H1 (cell line): ENCODE measurements at regions not wholly inside any gene's neighbourhood (a gene's known extent, or its start where the extent isn't known, plus 50 kb on each side); places are given as distances from the start of the nearest gene placed in this dataset.

ENCODE experiments used
- CTCF ChIA-PET: fragments of 300-600 bp; sonication (Branson Sonifier 250); formaldehyde crosslinking; loops from one replicate; lab custom pipeline; 2021; ENCODE audit not compliant: partially characterized antibody; lab: Charles Lee
- POLR2A ChIA-PET: fragments of 300-600 bp; sonication (Branson Sonifier 250); formaldehyde crosslinking; loops from one replicate; lab custom pipeline; 2021; ENCODE audit warnings: inconsistent platforms; ENCODE audit not compliant: partially characterized antibody; lab: Charles Lee
- DNase-seq, 2 experiments: peaks; one replicate each; pipeline versions ENCODE4 v3.0.0 to v3.0.0-alpha.2; 2010 to 2022; ENCODE audit warnings: low spot score in 2 of 2, low read depth in 1 of 2, mixed read lengths in 1 of 2
- FAIRE-seq: peaks from 2 replicates; lab custom pipeline; 2011; peaks lifted over from hg19 to GRCh38; lab: Jason Lieb, UNC
- H2AFZ ChIP-seq: 2 replicates; pipeline ENCODE4 v1.8.1; 2012; ENCODE audit warnings: low read length, inconsistent platforms
- H2AK5ac ChIP-seq: 2 replicates; pipeline ENCODE4 v1.6.1; 2013; ENCODE audit warnings: low read depth, low read length
- H2BK120ac ChIP-seq: replicated peaks from 2 replicates; pipeline ENCODE3; 2013; ENCODE audit warnings: low read depth, low read length, inconsistent platforms
- H2BK12ac ChIP-seq: 2 replicates; pipeline ENCODE4 v1.6.1; 2013; ENCODE audit warnings: low read depth, low read length
- H2BK15ac ChIP-seq: 2 replicates; pipeline ENCODE4 v1.6.1; 2013; ENCODE audit warnings: low read length
- H2BK20ac ChIP-seq: 2 replicates; pipeline ENCODE4 v1.6.1; 2013; ENCODE audit warnings: low read length
- H2BK5ac ChIP-seq: 2 replicates; pipeline ENCODE4 v1.6.1; 2013; ENCODE audit warnings: low read depth, low read length
- H3K14ac ChIP-seq: 2 replicates; pipeline ENCODE4 v1.6.1; 2013; ENCODE audit warnings: inconsistent platforms; ENCODE audit not compliant: insufficient read length
- H3K18ac ChIP-seq: 2 replicates; pipeline ENCODE4 v1.6.1; 2013; ENCODE audit warnings: low read length; ENCODE audit errors: extremely low read depth
- H3K23ac ChIP-seq: 2 replicates; pipeline ENCODE4 v1.6.1; 2013; ENCODE audit warnings: inconsistent platforms; ENCODE audit not compliant: insufficient read length
- H3K23me2 ChIP-seq: 2 replicates; pipeline ENCODE4 v1.6.1; 2013; ENCODE audit warnings: low read depth, low read length
- H3K27ac ChIP-seq: 2 replicates; pipeline ENCODE4 v1.6.1; 2011; ENCODE audit warnings: low read depth, low read length, inconsistent platforms
- H3K27me3 ChIP-seq, 4 experiments: replicated peaks in 1 of 4; 1 replicate in 1 of 4; 2 replicates in 3 of 4; pipeline versions ENCODE4 v1.6.1 to v1.8.1; 2011 to 2013; ENCODE audit warnings: low read length in 3 of 4, mild to moderate bottlenecking in 3 of 4, inconsistent platforms in 2 of 4, mixed read lengths in 2 of 4, moderate library complexity in 1 of 4; ENCODE audit not compliant: control insufficient read depth in 3 of 4, insufficient read depth in 3 of 4; ENCODE audit errors: extremely low read depth in 1 of 4
- H3K36me3 ChIP-seq, 4 experiments: 2 replicates each; pipeline versions ENCODE4 v1.6.1 to v1.8.1; 2011 to 2013; ENCODE audit warnings: mild to moderate bottlenecking in 4 of 4, low read length in 3 of 4, moderate library complexity in 2 of 4, control low read depth in 1 of 4, inconsistent platforms in 1 of 4; ENCODE audit not compliant: insufficient read depth in 4 of 4, control insufficient read depth in 2 of 4
- H3K4ac ChIP-seq: replicated peaks from 2 replicates; pipeline ENCODE3; 2013; ENCODE audit warnings: low read length, low read depth, mixed read lengths, inconsistent platforms; ENCODE audit not compliant: insufficient read length
- H3K4me1 ChIP-seq, 4 experiments: replicated peaks in 1 of 4; 1 replicate in 1 of 4; 2 replicates in 3 of 4; pipeline versions ENCODE4 v1.6.1 to v1.8.1; 2011 to 2013; ENCODE audit warnings: low read length in 3 of 4, inconsistent platforms in 2 of 4, mixed read lengths in 1 of 4; ENCODE audit not compliant: insufficient read depth in 4 of 4, control insufficient read depth in 3 of 4
- H3K4me2 ChIP-seq, 2 experiments: 2 replicates each; pipeline versions ENCODE4 v1.6.1 to v1.8.1; 2011 to 2013; ENCODE audit warnings: low read depth in 2 of 2, low read length in 2 of 2, control low read depth in 1 of 2, inconsistent platforms in 1 of 2, mild to moderate bottlenecking in 1 of 2; ENCODE audit not compliant: insufficient read depth in 1 of 2
- H3K4me3 ChIP-seq, 4 experiments: fragments of 200-600, 300-600 bp in 1 of 4; sonication (generic), shearing (Covaris generic), sonication (Bioruptor Twin) in 1 of 4; 2 replicates each; pipeline versions ENCODE4 v1.5.1 to v1.8.1; 2011 to 2016; ENCODE audit warnings: low read length in 4 of 4, low read depth in 3 of 4, control low read depth in 2 of 4, inconsistent platforms in 2 of 4, mild to moderate bottlenecking in 2 of 4, mixed read lengths in 1 of 4, moderate library complexity in 1 of 4; ENCODE audit not compliant: insufficient read depth in 2 of 4; ENCODE audit errors: extremely low read depth in 1 of 4
- H3K56ac ChIP-seq: replicated peaks from 2 replicates; pipeline ENCODE3; 2013; ENCODE audit warnings: low read depth, mild to moderate bottlenecking, mixed read lengths, low read length, inconsistent platforms; ENCODE audit not compliant: insufficient read length
- H3K79me1 ChIP-seq: 2 replicates; pipeline ENCODE4 v1.6.1; 2013; ENCODE audit warnings: low read depth, low read length, control low read depth
- H3K79me2 ChIP-seq, 2 experiments: 2 replicates each; pipeline versions ENCODE4 v1.6.1 to v1.8.1; 2012 to 2013; ENCODE audit warnings: low read length in 2 of 2, mild to moderate bottlenecking in 2 of 2, inconsistent platforms in 1 of 2; ENCODE audit not compliant: insufficient read depth in 2 of 2, control insufficient read depth in 1 of 2
- H3K9ac ChIP-seq, 4 experiments: replicated peaks in 1 of 4; 1 replicate in 1 of 4; 2 replicates in 3 of 4; pipeline versions ENCODE4 v1.6.1 to v1.8.1; 2011 to 2013; ENCODE audit warnings: low read depth in 3 of 4, low read length in 3 of 4, control low read depth in 2 of 4, mild to moderate bottlenecking in 2 of 4, moderate library complexity in 2 of 4, inconsistent platforms in 1 of 4; ENCODE audit errors: extremely low read depth in 1 of 4
- H3K9me3 ChIP-seq, 2 experiments: 2 replicates each; pipeline versions ENCODE4 v1.6.1 to v1.8.1; 2012 to 2013; ENCODE audit warnings: mild to moderate bottlenecking in 2 of 2, moderate library complexity in 2 of 2, control low read depth in 1 of 2, inconsistent platforms in 1 of 2, low read depth in 1 of 2, low read length in 1 of 2, mixed read lengths in 1 of 2; ENCODE audit not compliant: insufficient read depth in 2 of 2
- H4K20me1 ChIP-seq, 2 experiments: replicated peaks in 1 of 2; 2 replicates each; pipeline versions ENCODE3 to v1.8.1; 2011 to 2013; ENCODE audit warnings: inconsistent platforms in 2 of 2, low read length in 2 of 2, mild to moderate bottlenecking in 1 of 2; ENCODE audit not compliant: insufficient read depth in 2 of 2, control insufficient read depth in 1 of 2
- H4K5ac ChIP-seq: 2 replicates; pipeline ENCODE4 v1.6.1; 2013; ENCODE audit warnings: low read length, low read depth, mixed read lengths, inconsistent platforms; ENCODE audit not compliant: insufficient read length
- H4K8ac ChIP-seq: 2 replicates; pipeline ENCODE4 v1.8.0; 2013; ENCODE audit warnings: mild to moderate bottlenecking, moderate library complexity, low read length, inconsistent platforms; ENCODE audit not compliant: insufficient read depth; ENCODE audit errors: extremely low read depth
- H4K91ac ChIP-seq: replicated peaks from 2 replicates; pipeline ENCODE3; 2013; ENCODE audit warnings: low read length, mixed read lengths, inconsistent platforms; ENCODE audit not compliant: insufficient read length
- BCL11A ChIP-seq, 2 experiments: IDR thresholded peaks; one replicate each; pipeline ENCODE4 v1.6.1; 2011; ENCODE audit warnings: low read depth in 2 of 2, low read length in 2 of 2, mild to moderate bottlenecking in 2 of 2
- JUND ChIP-seq: IDR thresholded peaks from 2 replicates; pipeline ENCODE4 v1.6.1; 2011; ENCODE audit warnings: mild to moderate bottlenecking, improper control_type of control experiment, low read length
- POLR2A ChIP-seq, 2 experiments: IDR thresholded peaks; 1 replicate in 1 of 2; 2 replicates in 1 of 2; pipeline ENCODE4 v1.6.1; 2011; ENCODE audit warnings: low read depth in 2 of 2, low read length in 2 of 2, mild to moderate bottlenecking in 2 of 2; ENCODE audit errors: control extremely low read depth in 1 of 2
- POU5F1 ChIP-seq: IDR thresholded peaks from 2 replicates; pipeline ENCODE4 v1.6.1; 2011; ENCODE audit warnings: low read depth, mild to moderate bottlenecking, low read length, moderate library complexity
- RFX5 ChIP-seq: IDR thresholded peaks from 2 replicates; pipeline ENCODE4 v1.6.1; 2011; ENCODE audit warnings: low read depth, low read length, improper control_type of control experiment, borderline replicate concordance
- RXRA ChIP-seq: IDR thresholded peaks from 2 replicates; pipeline ENCODE4 v1.6.1; 2011; ENCODE audit warnings: low read depth, mild to moderate bottlenecking, low read length, moderate library complexity; ENCODE audit not compliant: insufficient read depth
- SP2 ChIP-seq: IDR thresholded peaks from 2 replicates; pipeline ENCODE4 v1.6.1; 2012; ENCODE audit warnings: mild to moderate bottlenecking, low read length, inconsistent platforms
- YY1 ChIP-seq: IDR thresholded peaks from 2 replicates; pipeline ENCODE4 v1.6.1; 2011; ENCODE audit warnings: low read depth, mild to moderate bottlenecking, low read length
- WGBS, 2 experiments: shearing (Covaris generic) in 1 of 2; methylation state at CpG; one replicate each; pipeline versions ENCODE4 v1.1.6 to v1.1.7; 2013 to 2015; ENCODE audit warnings: low lambda C conversion rate in 2 of 2, mixed read lengths in 2 of 2, inconsistent platforms in 1 of 2, low coverage in 1 of 2, missing lambda C conversion rate in 1 of 2; ENCODE audit not compliant: insufficient replicate concordance in 2 of 2, insufficient coverage in 1 of 2, insufficient read length in 1 of 2; ENCODE audit errors: extremely low coverage in 1 of 2, missing lambda C conversion rate in 1 of 2; 5-methylcytosine and 5-hydroxymethylcytosine counted together
- TF ChIP-seq, protein P1 (sequence below): IDR thresholded peaks from 2 replicates; pipeline ENCODE4 v1.6.1; 2012; ENCODE audit warnings: inconsistent platforms
- TF ChIP-seq, protein P2 (sequence below): IDR thresholded peaks from 2 replicates; pipeline ENCODE4 v1.6.1; 2012; ENCODE audit warnings: low read length, inconsistent platforms
- TF ChIP-seq, protein P3 (sequence below): IDR thresholded peaks from 2 replicates; pipeline ENCODE4 v1.6.1; 2011; ENCODE audit warnings: low read length, improper control_type of control experiment

DNA sequence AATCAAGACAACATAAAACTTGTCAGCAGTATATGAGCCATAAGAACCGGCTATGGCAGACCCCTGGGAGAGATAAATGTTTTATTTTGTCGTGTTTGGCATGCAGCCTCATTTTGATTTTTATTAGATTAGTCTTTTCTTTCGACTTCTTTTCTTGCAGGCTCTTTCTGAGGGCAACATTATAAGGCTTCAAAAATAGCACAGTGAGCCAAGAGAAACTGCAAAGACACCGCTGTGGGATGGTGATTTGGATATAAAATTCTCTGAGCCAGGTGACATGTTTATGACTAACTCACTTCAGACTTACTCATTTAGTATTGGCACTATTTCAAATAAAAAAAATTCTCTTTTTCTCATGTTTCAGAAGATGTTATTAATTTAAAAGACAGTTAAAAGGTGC lies 96.8 kb upstream of the PKP2 start:
- FAIRE-seq, result no peak
- 91% methylated on average over 4 of the region's 4 CpGs; no CpG with 5 or more reads in 1 of the 2 experiments for WGBS, 2 experiments
- CTCF ChIA-PET, result no interaction called here

More for the DNA sequence above, 96.8 kb upstream of the PKP2 start:
- H3K79me2 ChIP-seq, result no peaks in the 10 kb centered on the region
- no peak overlapping the region for H3K23ac ChIP-seq
- H3K56ac ChIP-seq, result no peak overlapping the region
- no peak overlapping the region for H2BK5ac ChIP-seq
- H4K8ac ChIP-seq, result no peak overlapping the region
- POLR2A ChIA-PET, result no interaction called here
- H2BK120ac ChIP-seq, result no peak overlapping the region
- TF ChIP-seq, protein P1, sequence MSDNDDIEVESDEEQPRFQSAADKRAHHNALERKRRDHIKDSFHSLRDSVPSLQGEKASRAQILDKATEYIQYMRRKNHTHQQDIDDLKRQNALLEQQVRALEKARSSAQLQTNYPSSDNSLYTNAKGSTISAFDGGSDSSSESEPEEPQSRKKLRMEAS, result no peak
- TF ChIP-seq, protein P2, sequence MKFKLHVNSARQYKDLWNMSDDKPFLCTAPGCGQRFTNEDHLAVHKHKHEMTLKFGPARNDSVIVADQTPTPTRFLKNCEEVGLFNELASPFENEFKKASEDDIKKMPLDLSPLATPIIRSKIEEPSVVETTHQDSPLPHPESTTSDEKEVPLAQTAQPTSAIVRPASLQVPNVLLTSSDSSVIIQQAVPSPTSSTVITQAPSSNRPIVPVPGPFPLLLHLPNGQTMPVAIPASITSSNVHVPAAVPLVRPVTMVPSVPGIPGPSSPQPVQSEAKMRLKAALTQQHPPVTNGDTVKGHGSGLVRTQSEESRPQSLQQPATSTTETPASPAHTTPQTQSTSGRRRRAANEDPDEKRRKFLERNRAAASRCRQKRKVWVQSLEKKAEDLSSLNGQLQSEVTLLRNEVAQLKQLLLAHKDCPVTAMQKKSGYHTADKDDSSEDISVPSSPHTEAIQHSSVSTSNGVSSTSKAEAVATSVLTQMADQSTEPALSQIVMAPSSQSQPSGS, result no peak
- no peak for TF ChIP-seq SP2
- TF ChIP-seq YY1, result no peak
- no peak for TF ChIP-seq RXRA
- no peak for TF ChIP-seq JUND
- no peak for TF ChIP-seq BCL11A (IDR thresholded peaks at IDR 0.05; ENCODE audit: low read depth in 2 of 2, low read length in 2 of 2)
- TF ChIP-seq, protein P3, sequence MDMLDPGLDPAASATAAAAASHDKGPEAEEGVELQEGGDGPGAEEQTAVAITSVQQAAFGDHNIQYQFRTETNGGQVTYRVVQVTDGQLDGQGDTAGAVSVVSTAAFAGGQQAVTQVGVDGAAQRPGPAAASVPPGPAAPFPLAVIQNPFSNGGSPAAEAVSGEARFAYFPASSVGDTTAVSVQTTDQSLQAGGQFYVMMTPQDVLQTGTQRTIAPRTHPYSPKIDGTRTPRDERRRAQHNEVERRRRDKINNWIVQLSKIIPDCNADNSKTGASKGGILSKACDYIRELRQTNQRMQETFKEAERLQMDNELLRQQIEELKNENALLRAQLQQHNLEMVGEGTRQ, result no peak
- no peak for TF ChIP-seq POLR2A (IDR thresholded peaks at IDR 0.05; ENCODE audit: control extremely low read depth in 1 of 2, low read depth in 2 of 2, low read length in 2 of 2)
- no peak for TF ChIP-seq POU5F1
- no peak for TF ChIP-seq RFX5
- DNase-seq, result no peak
- H2AK5ac ChIP-seq, result no peak overlapping the region
- no peaks in the 10 kb centered on the region for H3K9me3 ChIP-seq
- no peak overlapping the region for H2BK15ac ChIP-seq
- H3K4ac ChIP-seq, result no peak overlapping the region
- no peaks in the 10 kb centered on the region for H3K79me1 ChIP-seq
- H3K9ac ChIP-seq, result no peak overlapping the region
- no peak overlapping the region for H3K4me3 ChIP-seq
- H4K20me1 ChIP-seq, result no peaks in the 10 kb centered on the region
- no peak overlapping the region for H2BK12ac ChIP-seq
- H3K36me3 ChIP-seq, result no peaks in the 10 kb centered on the region
- no peak overlapping the region for H2AFZ ChIP-seq
- no peak overlapping the region for H3K18ac ChIP-seq
- H4K5ac ChIP-seq, result no peak overlapping the region
- H3K4me1 ChIP-seq, result peaks cover 0 to 4% (median 2%) of the 10 kb centered on the region in 4 experiments; a peak in 5 of 7 replicates
- no peak overlapping the region for H3K14ac ChIP-seq
- H3K27ac ChIP-seq, result no peak overlapping the region
- no peak overlapping the region for H4K91ac ChIP-seq
- no peaks in the 10 kb centered on the region for H3K27me3 ChIP-seq
- H3K4me2 ChIP-seq, result no peak overlapping the region
- no peaks in the 10 kb centered on the region for H3K23me2 ChIP-seq
- no peak overlapping the region for H2BK20ac ChIP-seq
